ENCODE measurements at regions not wholly inside any gene's neighbourhood (a gene's known extent, or its start where the extent isn't known, plus 50 kb on each side); places are given as distances from the start of the nearest gene placed in this dataset.

- H3K4me3 ChIP-seq (ENCODE audit: low read depth, low read length, poor library complexity, severe bottlenecking): no peak overlapping the region
- H3F3A ChIP-seq (ENCODE audit: insufficient read depth, low read length): no peaks in the 10 kb centered on the region
- H3K9me3 ChIP-seq (ENCODE audit: low read length): no peaks in the 10 kb centered on the region
- H3K4me2 ChIP-seq (ENCODE audit: low read length): no peak overlapping the region
- H3K27me3 ChIP-seq (ENCODE audit: insufficient read depth, low read length): no peaks in the 10 kb centered on the region
- H3K79me2 ChIP-seq (ENCODE audit: insufficient read depth, low read length): no peaks in the 10 kb centered on the region
- no peak overlapping the region for H3K27ac ChIP-seq (ENCODE audit: low read depth, low read length, poor library complexity, severe bottlenecking)
- H4K20me1 ChIP-seq (ENCODE audit: insufficient read depth, low read length): no peaks in the 10 kb centered on the region
- H3K9me2 ChIP-seq (ENCODE audit: low read depth, low read length): no peaks in the 10 kb centered on the region
- no peak overlapping the region for H2AFZ ChIP-seq (ENCODE audit: low read length)
- no peak for TF ChIP-seq CTCF (IDR thresholded peaks at IDR 0.05; ENCODE audit: low read length)
- no peak for TF ChIP-seq EZH2 (IDR thresholded peaks at IDR 0.05; ENCODE audit: borderline replicate concordance, low read length)
- H3K9ac ChIP-seq (ENCODE audit: low read length): no peak overlapping the region
- peaks cover 4% of the 10 kb centered on the region for H3K4me1 ChIP-seq (ENCODE audit: insufficient read depth, low read length, severe bottlenecking)
- H3K36me3 ChIP-seq (ENCODE audit: insufficient read depth, low read length): no peaks in the 10 kb centered on the region
These were observed 294.0 kb upstream of the VWC2 start for GRCh38 chr7:49479441-49479840.

GRCh38 chr7:49479936-49480544 lies 293.4 kb upstream of the VWC2 start:
- Histone ChIP-seq H3K9me2 (ENCODE audit: low read depth, low read length) (no peaks in the 10 kb centered on the region), H3K79me2 (ENCODE audit: insufficient read depth, low read length) (no peaks in the 10 kb centered on the region), H3K4me1 (ENCODE audit: insufficient read depth, low read length, severe bottlenecking) (peaks cover 4% of the 10 kb centered on the region), H3K9me3 (ENCODE audit: low read length) (no peaks in the 10 kb centered on the region), H3K27ac (ENCODE audit: low read depth, low read length, poor library complexity, severe bottlenecking) (no peak overlapping the region), H3K9ac (ENCODE audit: low read length) (no peak overlapping the region), H3K4me2 (ENCODE audit: low read length) (no peak overlapping the region), H3K4me3 (ENCODE audit: low read depth, low read length, poor library complexity, severe bottlenecking) (no peak overlapping the region), H2AFZ (ENCODE audit: low read length) (no peak overlapping the region), H3F3A (ENCODE audit: insufficient read depth, low read length) (no peaks in the 10 kb centered on the region), H4K20me1 (ENCODE audit: insufficient read depth, low read length) (no peaks in the 10 kb centered on the region), H3K27me3 (ENCODE audit: insufficient read depth, low read length) (no peaks in the 10 kb centered on the region), H3K36me3 (ENCODE audit: insufficient read depth, low read length) (no peaks in the 10 kb centered on the region)
- TF ChIP-seq EZH2 (IDR thresholded peaks at IDR 0.05; ENCODE audit: borderline replicate concordance, low read length): no peak
- TF ChIP-seq CTCF (IDR thresholded peaks at IDR 0.05; ENCODE audit: low read length): no peak

- no peaks in the 10 kb centered on the region for H3K36me3 ChIP-seq (ENCODE audit: insufficient read depth, low read length)
- H2AFZ ChIP-seq (ENCODE audit: low read length): no peak overlapping the region
- no peaks in the 10 kb centered on the region for H3K9me2 ChIP-seq (ENCODE audit: low read depth, low read length)
- H4K20me1 ChIP-seq (ENCODE audit: insufficient read depth, low read length): no peaks in the 10 kb centered on the region
- no peak overlapping the region for H3K9ac ChIP-seq (ENCODE audit: low read length)
- H3K4me2 ChIP-seq (ENCODE audit: low read length): no peak overlapping the region
- no peaks in the 10 kb centered on the region for H3F3A ChIP-seq (ENCODE audit: insufficient read depth, low read length)
- H3K27ac ChIP-seq (ENCODE audit: low read depth, low read length, poor library complexity, severe bottlenecking): no peak overlapping the region
- no peak overlapping the region for H3K4me3 ChIP-seq (ENCODE audit: low read depth, low read length, poor library complexity, severe bottlenecking)
- TF ChIP-seq EZH2 (IDR thresholded peaks at IDR 0.05; ENCODE audit: borderline replicate concordance, low read length) (no peak), CTCF (IDR thresholded peaks at IDR 0.05; ENCODE audit: low read length) (no peak)
- no peaks in the 10 kb centered on the region for H3K79me2 ChIP-seq (ENCODE audit: insufficient read depth, low read length)
- peaks cover 4% of the 10 kb centered on the region for H3K4me1 ChIP-seq (ENCODE audit: insufficient read depth, low read length, severe bottlenecking)
- no peaks in the 10 kb centered on the region for H3K9me3 ChIP-seq (ENCODE audit: low read length)
- no peaks in the 10 kb centered on the region for H3K27me3 ChIP-seq (ENCODE audit: insufficient read depth, low read length)
These were observed 292.4 kb upstream of the VWC2 start for GRCh38 chr7:49481075-49481474.

Measured in OCI-LY1 (cell line).